IMR-90 (cell line): ENCODE measurements at regions not wholly inside any gene's neighbourhood (a gene's known extent, or its start where the extent isn't known, plus 50 kb on each side); places are given as distances from the start of the nearest gene placed in this dataset.

Source experiments
- ATAC-seq: fragments of 200-7000 bp; cut with Tn5 transposase; 2 replicates; pipeline ENCODE4 v1.9.1; 2020; ENCODE audit warnings: low read depth, mild to moderate bottlenecking, moderate library complexity
- BruUV-seq: library from RNA; stranded (reverse); fragments of 400-500 nt; replicated peaks from 2 replicates; lab custom pipeline; 2021; lab: Mats Ljungman, UMichigan
- CTCF ChIA-PET: fragments of 300-600 bp; formaldehyde crosslinking; extraction: SDS; loops from one replicate; lab custom pipeline; 2021; ENCODE audit warnings: antibody characterized with exemption; lab: Yijun Ruan, JAX
- POLR2A ChIA-PET: fragments of 300-600 bp; sonication (Branson Sonifier 250); formaldehyde crosslinking; loops from one replicate; lab custom pipeline; 2022; ENCODE audit warnings: antibody characterized with exemption; ENCODE audit not compliant: unreplicated experiment; lab: Charles Lee
- DNase-seq: peaks from one replicate; pipeline ENCODE4 v3.0.0; 2013
- H2AFZ ChIP-seq: replicated peaks from 2 replicates; pipeline ENCODE3; 2013; ENCODE audit warnings: low read length, mild to moderate bottlenecking; ENCODE audit not compliant: poor library complexity
- H2AK5ac ChIP-seq: 2 replicates; pipeline ENCODE4 v1.6.1; 2013; ENCODE audit warnings: low read depth, low read length, inconsistent platforms
- H2AK9ac ChIP-seq: replicated peaks from 2 replicates; pipeline ENCODE3; 2013; ENCODE audit warnings: mild to moderate bottlenecking, low read depth, low read length, moderate library complexity; ENCODE audit not compliant: poor library complexity
- H2BK120ac ChIP-seq: 2 replicates; pipeline ENCODE4 v1.6.1; 2013; ENCODE audit warnings: low read depth, low read length, inconsistent platforms
- H2BK15ac ChIP-seq: 3 replicates; pipeline ENCODE4 v1.6.1; 2013; ENCODE audit warnings: low read depth, low read length, inconsistent platforms
- H2BK20ac ChIP-seq: 2 replicates; pipeline ENCODE4 v1.6.1; 2013; ENCODE audit warnings: low read depth, mild to moderate bottlenecking, inconsistent platforms, low read length, moderate library complexity
- H2BK5ac ChIP-seq: 2 replicates; pipeline ENCODE4 v1.6.1; 2013; ENCODE audit warnings: mild to moderate bottlenecking, low read depth, low read length, inconsistent platforms; ENCODE audit not compliant: poor library complexity, severe bottlenecking
- H3K14ac ChIP-seq: replicated peaks from 2 replicates; pipeline ENCODE4 v1.6.1; 2013; ENCODE audit warnings: low read depth, low read length, inconsistent platforms
- H3K18ac ChIP-seq: 2 replicates; pipeline ENCODE4 v1.6.1; 2013; ENCODE audit warnings: low read depth, low read length, control low read depth
- H3K23ac ChIP-seq: 2 replicates; pipeline ENCODE4 v1.6.1; 2013; ENCODE audit warnings: low read depth, low read length, inconsistent platforms
- H3K27ac ChIP-seq: 2 replicates; pipeline ENCODE4 v1.5.1; 2013; ENCODE audit warnings: mild to moderate bottlenecking, control low read depth, low read length; ENCODE audit not compliant: insufficient read depth
- H3K27me3 ChIP-seq: 2 replicates; pipeline ENCODE4 v1.6.1; 2013; ENCODE audit warnings: low read length; ENCODE audit not compliant: control insufficient read depth, insufficient read depth
- H3K36me3 ChIP-seq: 2 replicates; pipeline ENCODE4 v1.6.1; 2013; ENCODE audit warnings: low read length, mixed read lengths; ENCODE audit not compliant: control insufficient read depth, insufficient read depth
- H3K4ac ChIP-seq: 2 replicates; pipeline ENCODE4 v1.6.1; 2013; ENCODE audit warnings: low read depth, low read length, inconsistent platforms
- H3K4me1 ChIP-seq: 2 replicates; pipeline ENCODE4 v1.6.1; 2013; ENCODE audit warnings: low read length, mixed read lengths; ENCODE audit not compliant: control insufficient read depth, insufficient read depth
- H3K4me2 ChIP-seq: 2 replicates; pipeline ENCODE4 v1.6.1; 2013; ENCODE audit warnings: low read depth, mild to moderate bottlenecking, control low read depth, low read length, moderate library complexity
- H3K4me3 ChIP-seq: 2 replicates; pipeline ENCODE4 v1.5.1; 2013; ENCODE audit warnings: low read depth, mild to moderate bottlenecking, control low read depth, low read length, moderate library complexity; ENCODE audit not compliant: insufficient read depth
- H3K56ac ChIP-seq: 2 replicates; pipeline ENCODE4 v1.6.1; 2013; ENCODE audit warnings: low read length, inconsistent platforms; ENCODE audit not compliant: insufficient read depth; ENCODE audit errors: extremely low read depth
- H3K79me1 ChIP-seq, 2 experiments: 2 replicates each; pipeline ENCODE4 v1.6.1; 2013; ENCODE audit warnings: low read length in 2 of 2, inconsistent platforms in 1 of 2, low read depth in 1 of 2
- H3K9ac ChIP-seq: 2 replicates; pipeline ENCODE4 v1.6.1; 2013; ENCODE audit warnings: low read depth, low read length, control low read depth
- H3K9me1 ChIP-seq: 2 replicates; pipeline ENCODE4 v1.6.1; 2013; ENCODE audit warnings: low read length, inconsistent platforms; ENCODE audit not compliant: insufficient read depth
- H3K9me3 ChIP-seq: 2 replicates; pipeline ENCODE4 v1.6.1; 2013; ENCODE audit warnings: low read length; ENCODE audit not compliant: control insufficient read depth, insufficient read depth
- H4K20me1 ChIP-seq: 2 replicates; pipeline ENCODE4 v1.6.1; 2013; ENCODE audit warnings: low read length, inconsistent platforms; ENCODE audit not compliant: insufficient read depth
- H4K5ac ChIP-seq: 2 replicates; pipeline ENCODE4 v1.6.1; 2013; ENCODE audit warnings: mild to moderate bottlenecking, low read depth, low read length, control low read depth
- H4K8ac ChIP-seq, 2 experiments: 2 replicates each; pipeline ENCODE4 v1.6.1; 2013; ENCODE audit warnings: low read depth in 2 of 2, low read length in 2 of 2, control low read depth in 1 of 2, inconsistent platforms in 1 of 2
- H4K91ac ChIP-seq: 2 replicates; pipeline ENCODE4 v1.6.1; 2013; ENCODE audit warnings: low read depth, low read length, inconsistent platforms; ENCODE audit not compliant: insufficient read depth
- BHLHE40 ChIP-seq: fragments of 150-350 bp; IDR thresholded peaks from 2 replicates; pipeline ENCODE4 v1.6.1; 2016; ENCODE audit warnings: mild to moderate bottlenecking, low read depth, low read length
- CEBPB ChIP-seq: IDR thresholded peaks from 2 replicates; pipeline ENCODE4 v1.6.1; 2012; ENCODE audit warnings: low read depth, low read length, improper control_type of control experiment
- CHD1 ChIP-seq: IDR thresholded peaks from 2 replicates; pipeline ENCODE4 v1.6.1; 2012; ENCODE audit warnings: low read depth, low read length, improper control_type of control experiment
- CTCF ChIP-seq: conservative IDR thresholded peaks from 2 replicates; pipeline ENCODE4 v1.5.1; 2012; ENCODE audit warnings: mild to moderate bottlenecking, low read depth, low read length, improper control_type of control experiment
- FOS ChIP-seq: fragments of 150-350 bp; IDR thresholded peaks from 2 replicates; pipeline ENCODE4 v1.6.1; 2016; ENCODE audit warnings: low read depth, low read length
- MAFK ChIP-seq: IDR thresholded peaks from 2 replicates; pipeline ENCODE4 v1.6.1; 2012; ENCODE audit warnings: low read depth, low read length, improper control_type of control experiment
- MAZ ChIP-seq: IDR thresholded peaks from 2 replicates; pipeline ENCODE4 v1.6.1; 2012; ENCODE audit warnings: low read depth, mild to moderate bottlenecking, low read length, improper control_type of control experiment, moderate library complexity, borderline replicate concordance
- MXI1 ChIP-seq: IDR thresholded peaks from 2 replicates; pipeline ENCODE4 v1.6.1; 2012; ENCODE audit warnings: low read depth, mild to moderate bottlenecking, low read length, moderate library complexity, borderline replicate concordance
- NFE2L2 ChIP-seq: fragments of 150-350 bp; IDR thresholded peaks from 2 replicates; pipeline ENCODE4 v1.6.1; 2016; ENCODE audit warnings: low read depth, mild to moderate bottlenecking, low read length
- POLR2A ChIP-seq: IDR thresholded peaks from 2 replicates; pipeline ENCODE4 v1.6.1; 2012; ENCODE audit warnings: mild to moderate bottlenecking, low read depth, low read length
- RAD21 ChIP-seq: IDR thresholded peaks from 2 replicates; pipeline ENCODE4 v1.6.1; 2012; ENCODE audit warnings: low read length, improper control_type of control experiment
- RCOR1 ChIP-seq: IDR thresholded peaks from 2 replicates; pipeline ENCODE4 v1.6.1; 2012; ENCODE audit warnings: mild to moderate bottlenecking, low read length, improper control_type of control experiment; ENCODE audit not compliant: insufficient replicate concordance
- RFX5 ChIP-seq: IDR thresholded peaks from 2 replicates; pipeline ENCODE4 v1.8.0; 2012; ENCODE audit warnings: low read depth, mild to moderate bottlenecking, low read length, moderate library complexity
- SMC3 ChIP-seq: fragments of 150-350 bp; IDR thresholded peaks from 2 replicates; pipeline ENCODE4 v1.6.1; 2016; ENCODE audit warnings: low read depth, mild to moderate bottlenecking, antibody characterized with exemption, low read length, moderate library complexity
- WGBS, 2 experiments: methylation state at CpG; one replicate each; pipeline versions ENCODE4 v1.1.5 to v1.1.7; 2013; ENCODE audit warnings: missing lambda C conversion rate in 2 of 2; ENCODE audit not compliant: insufficient read length in 1 of 2; ENCODE audit errors: extremely low coverage in 2 of 2; 5-methylcytosine and 5-hydroxymethylcytosine counted together
- dilution Hi-C: fragments of 300-500 bp; cut with HindIII; formaldehyde crosslinking; loops from one replicate; pipeline ENCODE4 v1.14.3; 2018; ENCODE audit warnings: low sequenced_read_pairs; ENCODE audit not compliant: unreplicated experiment
- in situ Hi-C: fragments of 300-500 bp; cut with MboI; formaldehyde crosslinking; loops from 3 replicates; pipeline ENCODE4 v1.14.3; 2019; ENCODE audit warnings: low sequenced_read_pairs, inconsistent platforms, mixed read lengths
- intact Hi-C: fragments of 100-400 bp; cut with micrococcal nuclease; formaldehyde crosslinking; loops from 2 replicates; pipeline ENCODE4 v1.10.0; 2022
- TF ChIP-seq, protein P1 (sequence below): fragments of 150-350 bp; IDR thresholded peaks from 2 replicates; pipeline ENCODE4 v1.6.1; 2017; ENCODE audit warnings: mild to moderate bottlenecking, antibody characterized with exemption, low read length, low read depth
- TF ChIP-seq, protein P2 (sequence below): fragments of 150-350 bp; IDR thresholded peaks from 2 replicates; pipeline ENCODE4 v1.6.1; 2016; ENCODE audit warnings: low read depth, mild to moderate bottlenecking, low read length, moderate library complexity, borderline replicate concordance

- no TSS peak for BruUV-seq
Observed at GRCh38 chr5:67976891-67977601, 238.5 kb upstream of the PIK3R1 start.

More at GRCh38 chr5:67976891-67977601, 238.5 kb upstream of the PIK3R1 start:
- no peak for DNase-seq
- Histone ChIP-seq H3K27ac (no peak overlapping the region), H2BK120ac (no peak overlapping the region), H3K27me3 (no peaks in the 10 kb centered on the region), H4K5ac (no peak overlapping the region), H3K14ac (no peak overlapping the region), H3K36me3 (no peaks in the 10 kb centered on the region), H3K4me2 (no peak overlapping the region), H2BK5ac (no peak overlapping the region), H2AK9ac (no peak overlapping the region), H3K9me3 (no peaks in the 10 kb centered on the region), H3K9ac (no peak overlapping the region), H3K4ac (no peak overlapping the region), H3K9me1 (no peaks in the 10 kb centered on the region), H3K79me1 (no peaks in the 10 kb centered on the region), H3K4me3 (no peak overlapping the region), H4K91ac (no peak overlapping the region), H2BK20ac (no peak overlapping the region), H2AK5ac (no peak overlapping the region), H3K18ac (no peak overlapping the region), H3K56ac (no peak overlapping the region), H3K4me1 (no peaks in the 10 kb centered on the region), H4K8ac (no peak overlapping the region), H2BK15ac (no peak overlapping the region), H2AFZ (no peak overlapping the region), H3K23ac (no peak overlapping the region), H4K20me1 (no peaks in the 10 kb centered on the region)
- dilution Hi-C loops (no loop called here), in situ Hi-C loops (no loop called here), intact Hi-C loops (loop anchor here (10.0 kb wide), 1 partner anchor 238 kb away; the partner anchor contains the start of gene PIK3R1)
- ATAC-seq = no peak
- ChIA-PET CTCF (interaction anchor here (0.6 kb wide), 1 partner anchor 450 kb away, joined by 3 read pairs; no protein-coding TSS in a partner anchor), POLR2A (no interaction called here)
- no CpG with 5 or more reads among the region's 5 CpGs for WGBS, 2 experiments
- TF ChIP-seq FOS (no peak), RFX5 (no peak), CEBPB (no peak), RCOR1 (no peak), CTCF (no peak), POLR2A (no peak), CHD1 (no peak), SMC3 (no peak), MAZ (no peak), RAD21 (no peak), BHLHE40 (no peak), NFE2L2 (no peak), MAFK (no peak), MXI1 (no peak)
- TF ChIP-seq, protein P1, sequence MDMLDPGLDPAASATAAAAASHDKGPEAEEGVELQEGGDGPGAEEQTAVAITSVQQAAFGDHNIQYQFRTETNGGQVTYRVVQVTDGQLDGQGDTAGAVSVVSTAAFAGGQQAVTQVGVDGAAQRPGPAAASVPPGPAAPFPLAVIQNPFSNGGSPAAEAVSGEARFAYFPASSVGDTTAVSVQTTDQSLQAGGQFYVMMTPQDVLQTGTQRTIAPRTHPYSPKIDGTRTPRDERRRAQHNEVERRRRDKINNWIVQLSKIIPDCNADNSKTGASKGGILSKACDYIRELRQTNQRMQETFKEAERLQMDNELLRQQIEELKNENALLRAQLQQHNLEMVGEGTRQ = no peak
- TF ChIP-seq, protein P2, sequence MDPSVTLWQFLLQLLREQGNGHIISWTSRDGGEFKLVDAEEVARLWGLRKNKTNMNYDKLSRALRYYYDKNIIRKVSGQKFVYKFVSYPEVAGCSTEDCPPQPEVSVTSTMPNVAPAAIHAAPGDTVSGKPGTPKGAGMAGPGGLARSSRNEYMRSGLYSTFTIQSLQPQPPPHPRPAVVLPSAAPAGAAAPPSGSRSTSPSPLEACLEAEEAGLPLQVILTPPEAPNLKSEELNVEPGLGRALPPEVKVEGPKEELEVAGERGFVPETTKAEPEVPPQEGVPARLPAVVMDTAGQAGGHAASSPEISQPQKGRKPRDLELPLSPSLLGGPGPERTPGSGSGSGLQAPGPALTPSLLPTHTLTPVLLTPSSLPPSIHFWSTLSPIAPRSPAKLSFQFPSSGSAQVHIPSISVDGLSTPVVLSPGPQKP = no peak
